ENCODE measurements at regions not wholly inside any gene's neighbourhood (a gene's known extent, or its start where the extent isn't known, plus 50 kb on each side); places are given as distances from the start of the nearest gene placed in this dataset.
"Not testable (repeated sequence)": the region's sequence is repeated elsewhere in the genome, so short reads cannot be mapped to it uniquely, and the experiment has no call there.

DNA sequence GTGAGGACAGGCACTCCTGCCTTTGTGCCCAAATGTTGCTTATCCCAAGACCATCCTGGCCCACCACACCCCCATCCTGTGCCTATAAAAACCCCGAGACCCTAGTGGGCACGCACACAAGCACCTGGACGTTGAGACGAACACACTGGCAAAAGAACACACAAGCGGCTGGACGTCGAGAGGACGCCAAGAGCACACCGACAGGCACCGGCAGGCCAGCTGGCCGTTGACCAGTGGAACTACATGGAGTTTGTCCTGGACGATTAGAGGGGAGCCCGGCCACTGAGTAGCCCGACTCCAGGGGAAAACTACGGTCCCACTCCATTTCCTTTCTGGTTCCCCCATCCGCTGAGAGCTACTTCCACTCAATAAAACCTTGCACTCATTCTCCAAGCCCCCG is 301.7 kb downstream of the PCDH10 start:
- DNase-seq, result no peak

DNA sequence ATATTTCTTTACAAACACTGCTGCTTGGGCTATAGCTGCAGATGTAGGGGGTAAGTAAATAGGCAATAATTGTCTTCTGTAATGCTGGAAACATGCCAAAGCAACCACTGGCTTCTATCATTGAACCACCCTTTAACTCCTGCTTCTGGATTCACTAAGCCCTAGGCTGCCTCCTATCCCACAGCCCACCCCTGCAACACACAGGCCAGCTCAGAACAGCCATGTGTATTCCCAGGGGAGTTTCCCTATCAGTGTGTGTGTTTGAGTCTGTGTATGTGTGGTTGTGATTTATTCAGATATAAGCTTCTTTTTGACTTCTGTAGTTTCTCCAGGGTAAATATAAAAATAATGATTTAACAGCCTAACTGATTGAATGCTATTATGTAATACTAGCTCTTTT is 291.3 kb downstream of the PCDH10 start:
- DNase-seq, result no peak

DNA sequence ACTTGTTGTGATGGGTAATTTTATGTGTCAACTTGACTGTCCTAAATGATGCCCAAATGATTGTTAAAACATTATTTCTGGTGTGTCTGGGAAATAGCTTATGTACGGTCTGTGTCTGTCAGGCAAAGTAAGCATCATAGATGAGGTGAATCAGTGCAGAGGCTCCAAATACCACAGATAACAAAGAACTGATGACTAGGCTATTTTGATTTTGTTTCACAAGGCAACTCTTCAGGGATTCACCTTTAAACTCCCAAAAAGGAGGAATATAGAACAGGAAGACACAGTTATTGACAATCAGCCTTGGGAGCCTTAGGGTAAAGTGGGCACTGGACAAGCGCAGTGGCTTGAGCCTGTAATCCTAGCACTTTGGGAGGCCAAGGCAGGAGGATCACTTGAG is 290.7 kb downstream of the PCDH10 start:
- DNase-seq, result no peak

DNA sequence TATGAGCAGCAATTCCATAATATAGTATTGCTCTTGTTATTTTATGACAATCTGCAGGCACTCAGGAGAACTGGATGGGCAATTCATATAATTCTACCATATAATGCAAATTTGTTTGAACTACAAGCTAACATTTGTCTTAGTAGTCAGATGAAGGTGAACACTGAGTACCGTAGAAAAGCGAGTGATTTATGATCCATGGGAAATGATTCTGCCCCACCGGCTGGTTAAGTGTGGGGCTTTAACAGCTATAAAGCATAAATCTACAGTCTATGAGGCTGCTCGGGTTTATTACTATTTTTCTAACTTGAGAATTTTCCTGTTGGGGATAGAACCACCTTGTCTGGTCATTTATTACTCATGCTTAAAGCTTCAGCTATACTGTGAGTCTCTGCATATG is 275.5 kb downstream of the PCDH10 start:
- DNase-seq, result no peak

DNA sequence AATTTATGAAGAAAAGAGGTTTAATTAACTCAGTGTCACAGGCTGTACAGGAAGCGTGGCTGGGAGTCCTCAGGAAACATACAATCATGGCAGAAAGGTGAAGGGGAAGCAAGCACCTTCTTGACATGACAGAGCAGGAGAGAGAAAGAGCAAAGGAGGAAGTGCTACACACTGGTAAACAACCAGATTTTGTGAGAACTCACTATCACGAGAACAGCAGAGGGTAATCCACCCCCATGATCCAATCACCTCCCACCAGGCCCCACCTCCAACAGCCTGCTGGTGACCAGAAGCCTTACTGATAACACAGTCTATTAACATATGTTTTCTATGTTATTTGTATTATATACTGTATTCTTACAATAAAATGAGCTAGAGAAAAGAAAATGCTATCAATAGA is 254.8 kb downstream of the PCDH10 start:
- DNase-seq, result no peak

DNA sequence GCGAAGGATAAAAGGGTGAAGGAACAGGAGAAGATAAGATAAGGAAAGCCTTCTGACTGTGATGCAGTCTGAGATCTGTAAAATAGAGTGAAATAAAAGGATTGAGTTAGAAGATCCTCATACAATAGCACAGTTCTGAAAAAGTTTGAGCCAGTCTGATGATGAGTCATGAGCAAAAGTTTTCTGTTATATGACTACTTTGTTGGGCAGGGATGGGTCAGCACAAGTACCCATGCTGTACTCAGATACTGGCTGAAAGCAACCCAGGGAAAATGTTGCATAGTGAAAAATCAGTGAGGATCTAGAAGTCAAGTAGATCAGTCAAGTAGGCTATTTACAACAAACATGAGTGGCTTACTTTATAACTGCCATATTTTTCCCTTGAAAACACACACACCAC is 253.5 kb downstream of the PCDH10 start:
- no peak for DNase-seq

DNA sequence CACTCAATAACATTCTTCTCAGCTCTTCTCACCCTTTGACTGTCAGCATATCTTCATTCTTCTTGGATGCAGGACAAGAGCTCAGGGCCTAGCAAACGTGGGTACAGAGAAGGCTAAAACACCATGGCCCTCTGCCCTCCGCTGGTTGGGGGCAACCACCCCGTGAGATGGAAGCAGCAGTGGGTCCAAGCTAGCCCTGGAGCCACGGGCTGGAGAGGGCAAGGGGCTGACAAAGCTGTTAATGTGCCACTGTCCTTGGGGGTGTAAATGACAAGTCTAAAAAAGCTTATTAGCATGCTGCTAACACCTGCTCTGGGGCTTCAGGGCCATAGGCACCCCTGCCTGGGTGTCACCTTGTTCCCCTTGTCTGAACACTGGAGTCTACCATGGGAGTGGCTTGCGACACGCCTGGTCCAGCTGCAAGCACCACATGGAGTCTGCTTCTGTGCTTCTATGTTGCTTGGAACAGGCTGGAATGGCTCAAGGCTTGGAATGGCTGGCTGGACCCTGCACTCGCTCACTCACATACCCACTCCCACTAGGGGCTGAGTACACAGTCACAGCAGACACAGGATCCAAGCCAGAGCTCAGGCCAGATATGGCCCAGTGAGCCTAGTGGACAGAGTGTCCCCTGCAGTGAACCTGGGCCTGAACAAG is 246.0 kb downstream of the PCDH10 start:
- no peak for DNase-seq

DNA sequence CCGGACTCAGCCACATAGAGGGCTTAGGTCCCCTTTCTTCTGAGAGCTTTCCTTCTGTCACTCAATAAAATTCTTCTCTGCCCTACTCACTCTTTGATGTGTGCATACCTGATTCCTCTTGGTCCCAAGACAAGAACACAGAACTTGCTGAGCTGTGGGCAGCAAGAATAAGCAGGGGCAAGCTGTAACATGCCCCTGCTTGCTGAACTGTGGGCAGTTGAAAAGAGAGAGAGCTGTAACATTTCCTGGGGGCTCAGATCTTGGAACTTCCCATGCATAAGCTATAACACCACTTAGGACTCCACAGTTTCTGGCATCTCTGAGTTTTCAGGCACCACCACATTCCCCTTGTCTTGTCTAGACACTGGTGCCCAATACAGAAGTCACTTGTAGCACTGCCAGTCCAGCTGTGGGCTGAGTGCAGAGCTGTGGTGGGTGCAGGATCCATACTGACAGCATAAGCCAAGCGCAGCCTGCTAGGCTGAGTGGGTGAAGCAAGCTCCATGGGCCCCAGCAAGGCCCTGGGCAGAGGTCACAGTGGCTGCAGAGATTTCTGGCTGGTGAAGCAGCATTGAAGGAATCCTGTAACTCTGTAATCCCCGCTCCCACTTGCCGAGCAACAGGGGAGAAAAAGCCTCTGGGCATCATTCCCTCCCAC is 241.2 kb downstream of the PCDH10 start:
- no peak for DNase-seq

DNA sequence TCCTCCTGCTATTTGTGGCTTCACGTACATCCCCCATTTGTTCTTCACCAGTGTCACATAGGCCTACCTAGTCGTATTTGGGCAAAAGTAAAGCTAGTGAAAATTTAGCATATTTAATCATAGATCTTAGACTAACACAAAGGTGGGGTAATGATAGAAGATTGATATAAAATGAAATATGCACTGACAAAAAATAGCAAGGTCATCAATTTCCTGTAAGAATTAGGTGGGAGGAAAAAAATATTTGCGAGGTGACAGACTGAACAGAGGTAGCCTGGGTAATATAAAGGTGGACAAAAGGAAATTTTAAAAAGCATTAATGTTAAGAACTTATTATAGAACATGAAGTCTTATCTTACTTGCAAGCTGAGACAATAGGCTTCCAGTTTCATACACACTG is 239.9 kb downstream of the PCDH10 start:
- no peak for DNase-seq

DNA sequence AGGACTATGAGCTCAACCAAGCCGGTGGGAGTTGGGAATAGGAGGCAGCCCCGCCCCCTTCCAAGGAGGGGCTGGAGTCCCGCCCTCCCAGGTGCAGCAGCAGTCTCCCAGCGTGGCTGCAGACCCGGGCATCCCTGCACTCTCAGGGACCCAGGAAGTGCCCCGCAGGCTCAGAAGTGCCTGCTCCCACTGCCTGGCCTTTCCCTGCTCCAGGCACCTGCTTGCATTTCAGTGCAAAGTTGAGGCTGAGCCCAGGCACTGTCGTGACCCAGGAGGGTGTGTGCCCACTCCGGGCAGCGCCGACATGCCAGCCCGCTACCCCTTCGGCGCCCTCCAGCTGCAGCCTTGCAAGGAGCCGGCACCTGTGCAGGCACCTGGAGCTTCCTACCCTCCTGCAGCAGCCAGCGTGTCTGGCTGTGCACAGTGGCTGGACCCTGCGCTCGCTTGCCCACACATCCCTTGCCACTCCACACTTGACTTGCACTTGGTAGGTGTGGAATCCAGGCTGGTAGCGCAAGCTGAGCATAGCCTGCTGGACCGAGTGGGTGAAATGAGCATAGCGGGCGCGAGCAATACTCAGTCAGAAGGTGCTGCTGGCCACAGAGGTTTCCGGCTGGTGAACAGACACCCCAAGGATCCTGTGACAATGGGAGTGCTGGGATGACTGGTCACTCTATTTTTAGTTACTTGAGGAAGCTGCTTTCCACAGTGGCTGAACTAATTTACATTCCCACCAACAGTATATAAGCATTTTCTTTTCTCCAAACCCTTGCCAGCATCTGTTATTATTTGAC is 236.3 kb downstream of the PCDH10 start:
- no peak for DNase-seq

DNA sequence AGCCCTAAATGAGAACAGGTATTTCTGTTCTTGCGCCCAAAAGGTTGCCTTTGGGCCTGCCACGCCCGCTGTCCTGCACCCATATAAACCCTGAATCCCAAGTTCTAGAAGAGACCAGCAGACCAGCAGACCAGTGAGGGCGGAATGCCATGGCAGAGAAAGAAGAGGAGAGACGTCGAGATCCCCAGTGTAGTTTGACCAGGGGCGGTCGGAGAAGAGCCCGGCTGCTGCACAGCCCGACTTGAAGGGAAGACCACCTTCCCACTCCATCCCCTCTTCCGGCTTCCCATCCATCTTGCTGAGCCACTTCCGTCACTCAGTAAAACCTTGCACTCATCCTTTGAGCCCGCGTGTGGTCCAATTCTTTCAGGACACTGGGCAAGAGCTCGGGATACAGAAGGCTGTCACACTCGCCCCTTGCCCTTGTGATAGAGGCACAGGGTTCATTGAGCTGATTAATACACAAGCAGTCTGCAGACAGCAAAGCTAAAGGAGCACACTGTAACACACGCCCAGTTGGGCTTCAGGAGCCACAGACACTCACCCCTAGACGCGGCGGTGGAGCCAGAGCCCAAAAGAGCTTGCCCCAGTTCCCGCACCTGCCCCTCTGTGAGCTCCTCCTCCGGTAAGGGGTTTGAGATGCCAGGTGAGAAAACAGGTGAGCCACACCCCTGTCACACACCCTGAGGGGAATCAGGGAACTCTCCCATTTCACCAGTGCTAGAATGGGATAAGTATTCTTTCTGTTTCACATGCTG is 230.8 kb downstream of the PCDH10 start:
- DNase-seq, result no peak

DNA sequence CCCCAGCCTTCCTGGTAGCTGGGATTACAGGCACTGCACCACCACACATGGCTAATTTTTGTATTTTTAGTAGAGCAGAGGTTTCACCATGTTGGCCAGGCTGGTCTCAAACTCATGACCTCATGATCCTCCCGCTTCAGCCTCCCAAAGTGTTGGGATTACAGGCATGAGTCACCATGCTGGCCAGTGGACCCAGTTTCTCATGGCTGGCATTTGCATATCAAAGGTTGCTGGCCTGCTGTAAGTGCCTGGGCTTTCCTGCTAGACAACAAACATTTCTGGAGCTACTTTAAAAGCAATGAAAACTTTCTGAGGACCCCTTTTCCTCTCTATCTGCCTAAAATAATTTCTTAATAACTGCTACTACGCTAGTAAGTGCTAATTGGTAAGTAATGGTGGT is 228.2 kb downstream of the PCDH10 start:
- no peak for DNase-seq

DNA sequence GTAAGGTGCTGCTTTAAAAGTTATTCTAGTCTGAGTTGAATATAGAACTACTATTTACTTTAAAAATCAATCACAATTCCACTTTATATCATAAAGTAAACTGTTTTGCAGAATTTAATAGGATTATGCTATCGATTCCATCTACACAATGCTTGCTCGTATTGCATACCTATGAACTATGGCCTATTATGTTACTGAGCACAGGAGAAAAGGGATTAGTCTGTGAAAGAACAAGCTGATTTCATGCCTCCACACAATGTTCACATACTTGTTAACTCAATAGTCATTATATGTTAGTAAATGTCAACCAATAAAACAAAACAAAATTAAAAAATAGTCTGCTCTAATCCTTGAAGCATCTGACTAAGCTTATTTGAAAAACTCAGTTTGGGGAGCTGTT is 223.6 kb downstream of the PCDH10 start:
- no peak for DNase-seq

DNA sequence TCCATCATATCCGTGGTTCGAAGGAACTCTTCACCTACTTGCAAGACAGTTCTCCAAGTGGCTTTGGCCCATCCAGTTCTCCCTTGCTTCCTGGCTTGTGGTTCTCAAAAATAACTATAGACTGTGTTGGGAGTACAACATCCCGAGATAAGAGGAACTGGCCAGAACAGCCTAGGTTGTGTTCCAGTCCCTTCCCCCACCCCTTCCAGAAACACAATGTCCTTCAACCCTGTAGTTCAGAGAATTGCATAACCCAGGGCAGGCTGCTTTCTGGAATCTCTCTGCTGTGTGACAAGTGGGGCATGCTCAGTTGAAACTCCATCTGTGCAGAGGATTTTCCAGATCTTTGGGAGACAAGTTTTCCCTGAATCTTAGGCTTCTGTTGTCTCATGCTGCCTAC is 206.5 kb downstream of the PCDH10 start:
- DNase-seq, result no peak

DNA sequence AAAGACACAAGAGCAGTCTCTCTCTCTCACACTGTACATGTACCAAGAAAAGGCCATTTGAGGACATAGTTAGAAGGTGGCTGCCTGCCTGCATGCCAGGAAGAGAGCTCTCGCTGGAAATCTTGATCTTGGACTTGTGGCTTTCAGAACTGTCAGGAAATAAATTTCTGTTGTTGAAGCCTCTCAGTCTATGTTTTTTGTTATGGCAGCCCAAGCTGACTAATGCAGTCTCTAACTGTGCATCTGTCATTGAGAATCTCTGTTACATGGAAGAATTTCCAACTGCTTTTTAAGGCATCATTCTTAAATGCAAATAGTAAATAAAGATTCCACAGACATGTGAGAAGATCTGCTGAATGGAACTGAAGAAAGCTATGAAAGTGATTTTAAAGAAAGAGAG is 198.3 kb downstream of the PCDH10 start:
- no peak for DNase-seq

DNA sequence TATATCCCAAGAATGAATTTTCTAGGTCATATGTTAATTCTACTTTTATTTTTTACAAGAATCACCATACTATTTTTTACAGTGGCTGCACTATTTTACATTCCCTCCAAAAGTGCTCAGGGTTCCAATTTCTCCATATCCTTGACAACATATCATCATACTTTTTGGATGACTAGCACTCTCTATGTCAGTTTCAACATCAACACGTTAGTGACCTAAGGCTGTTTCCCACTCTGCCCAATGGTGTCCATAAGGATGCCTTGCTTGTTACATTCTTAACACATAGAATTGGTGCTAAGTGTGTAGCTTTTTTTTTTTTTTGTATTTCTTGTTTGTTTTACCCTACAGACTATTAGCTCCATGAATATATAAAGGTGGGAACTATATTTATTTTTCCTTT is 175.4 kb downstream of the PCDH10 start:
- no peak for DNase-seq

DNA sequence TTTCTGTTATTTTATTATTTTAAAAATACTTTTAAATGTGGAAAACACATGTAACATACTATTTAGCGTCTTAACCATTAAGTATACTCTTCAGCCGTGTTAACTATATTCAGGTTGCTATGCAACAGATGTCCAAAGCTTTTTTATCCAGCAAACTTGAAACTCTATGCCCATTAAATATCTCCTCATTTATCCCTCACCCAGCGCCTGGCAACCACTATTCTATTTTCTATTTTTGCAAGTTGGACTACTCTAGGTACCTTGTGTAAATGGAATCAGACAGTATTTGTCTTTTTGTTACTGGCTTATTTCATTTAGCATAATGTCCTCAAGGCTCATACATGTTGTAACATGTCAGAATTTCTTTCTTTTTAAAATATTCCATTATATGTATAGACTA is 174.6 kb downstream of the PCDH10 start:
- no peak for DNase-seq

DNA sequence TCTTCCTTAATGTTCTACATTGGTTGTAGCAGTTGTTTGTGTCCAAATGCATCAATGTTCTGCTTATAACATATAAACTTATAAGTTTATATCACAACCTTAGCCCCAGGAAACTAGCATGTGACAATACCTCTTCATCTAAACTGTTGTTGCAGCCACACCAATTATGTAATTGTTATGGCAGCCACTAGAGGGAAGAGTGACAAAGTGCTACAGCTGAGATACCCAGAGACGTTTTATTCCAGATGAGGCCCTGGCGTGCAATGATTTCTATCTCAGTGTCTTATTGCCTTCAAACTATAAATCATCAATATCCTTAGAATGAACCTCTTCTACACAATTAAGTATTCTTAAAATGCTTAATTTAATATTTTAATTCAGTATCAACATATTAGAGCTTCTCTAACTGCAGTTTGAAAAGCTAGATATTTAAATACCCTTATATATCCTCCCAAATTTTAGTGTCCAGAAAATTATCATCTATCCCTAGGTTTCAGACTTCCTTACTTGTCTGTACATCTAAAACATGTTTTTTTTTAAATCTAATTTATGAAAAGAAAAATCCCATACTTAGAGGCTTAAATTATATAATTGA is 171.6 kb downstream of the PCDH10 start:
- DNase-seq, result no peak

DNA sequence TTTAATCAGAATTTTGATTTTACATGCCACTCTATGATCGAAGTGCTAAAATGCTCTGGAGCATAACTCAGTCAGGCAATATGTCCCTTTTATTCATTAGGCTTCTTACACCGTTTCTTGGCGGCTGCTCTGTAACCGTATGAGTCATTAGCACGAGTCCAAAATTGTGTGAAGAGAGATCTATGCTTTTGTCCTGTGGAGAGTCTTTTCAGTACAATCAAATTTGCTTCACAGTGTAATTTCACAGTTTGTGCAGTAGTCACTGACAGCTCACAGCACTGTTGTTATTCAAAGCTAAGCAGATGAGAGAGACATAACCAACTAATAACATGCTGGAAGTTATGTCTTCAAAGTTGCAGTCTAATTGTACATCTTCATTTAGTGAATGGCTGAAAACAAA is 167.8 kb downstream of the PCDH10 start:
- DNase-seq, result no peak

DNA sequence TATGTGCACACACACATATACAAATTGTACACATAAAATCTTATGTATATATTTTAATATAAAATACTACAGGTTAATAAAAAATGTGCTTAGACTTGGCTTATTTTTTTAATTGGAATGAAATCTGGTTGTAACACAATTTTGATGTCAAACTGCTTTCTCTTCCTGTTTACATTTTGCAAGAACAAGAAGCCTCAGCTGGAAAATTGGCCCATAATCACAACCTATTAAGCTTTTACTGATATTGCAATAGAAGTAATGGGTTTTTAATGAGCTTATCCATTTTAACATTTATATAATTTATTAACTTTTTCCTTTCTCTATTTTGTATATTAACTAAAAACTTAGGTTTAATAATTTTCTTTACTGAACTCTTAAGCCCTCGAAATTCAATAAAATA is 165.9 kb downstream of the PCDH10 start:
- DNase-seq, result no peak

DNA sequence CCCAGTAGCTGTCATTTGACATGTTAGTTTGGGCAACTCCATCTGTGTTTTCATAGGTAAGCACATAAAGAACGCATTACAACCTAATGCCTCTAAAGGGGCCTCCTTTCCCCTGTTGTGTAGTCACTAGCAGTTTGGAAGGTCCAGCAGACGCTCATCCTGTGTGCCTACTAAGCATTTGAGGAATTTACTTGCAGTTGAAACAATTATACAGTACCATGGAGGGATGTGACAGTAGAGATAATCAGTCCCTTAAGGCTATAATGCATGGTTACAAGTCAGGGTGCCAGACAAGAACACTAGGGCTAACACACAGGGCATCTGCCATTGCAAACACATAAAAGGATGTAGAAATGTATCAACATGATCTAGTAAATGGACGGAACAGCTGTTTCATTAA is 138.3 kb downstream of the PCDH10 start:
- DNase-seq, result no peak

DNA sequence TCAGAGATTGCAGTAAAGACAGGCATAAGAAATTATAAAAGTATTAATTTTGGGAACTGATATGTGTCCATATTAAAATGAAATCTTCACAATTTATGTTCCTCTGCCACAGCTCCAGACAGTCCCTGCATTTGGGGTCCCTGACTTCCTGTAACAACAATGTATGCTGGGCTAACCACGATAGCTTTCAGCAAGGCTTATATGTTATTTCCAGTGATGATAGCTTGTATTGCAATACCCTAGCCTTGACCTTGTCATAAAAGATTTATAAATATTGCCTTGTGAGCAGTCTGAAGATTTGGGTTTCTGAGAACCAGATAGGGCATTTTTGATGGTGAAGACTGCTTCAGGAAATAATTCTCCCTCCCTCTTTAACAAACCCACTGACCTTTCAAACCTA is 129.5 kb downstream of the PCDH10 start:
- DNase-seq, result no peak

DNA sequence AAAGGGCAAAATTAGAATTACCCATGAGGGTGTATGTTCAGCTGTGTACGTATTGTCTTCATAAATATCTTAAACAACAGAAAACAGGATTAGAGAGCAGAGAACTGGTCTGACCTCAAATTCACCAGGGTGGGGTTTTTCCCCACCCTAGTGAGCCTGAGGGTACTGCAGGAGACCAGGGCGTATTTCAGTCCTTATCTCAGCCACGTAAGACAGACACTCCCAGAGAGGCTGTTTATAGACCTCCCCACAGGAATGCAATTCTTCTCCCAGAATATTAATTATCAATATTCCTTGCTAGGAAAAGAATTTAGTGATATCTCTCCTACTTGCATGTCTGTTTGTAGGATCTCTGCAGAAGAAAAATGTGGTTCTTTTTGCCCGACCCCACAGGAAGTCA is 128.8 kb downstream of the PCDH10 start:
- DNase-seq, result not testable (repeated sequence)

Data from femur (tissue), 1 donor.